Vagina (tissue), 2 donors: ENCODE measurements at regions not wholly inside any gene's neighbourhood (a gene's known extent, or its start where the extent isn't known, plus 50 kb on each side); places are given as distances from the start of the nearest gene placed in this dataset.

Source experiments
- POLR2A ChIP-seq, 2 donors: fragments of 450-650 bp; IDR thresholded peaks; one replicate each; pipeline ENCODE4 v1.6.1; 2017; ENCODE audit warnings: antibody characterized with exemption in 2 of 2, mild to moderate bottlenecking in 2 of 2, moderate library complexity in 2 of 2
- POLR2AphosphoS5 ChIP-seq, 2 donors: sonication (generic); formaldehyde crosslinking; IDR thresholded peaks; one replicate each; pipeline ENCODE4 v1.9.0; 2017; ENCODE audit warnings: antibody characterized with exemption in 2 of 2, mild to moderate bottlenecking in 2 of 2, low read depth in 1 of 2; ENCODE audit not compliant: insufficient read depth in 1 of 2
- TF ChIP-seq, protein P1 (sequence below), 3 experiments: fragments of 450-650 bp in 2 of 3; fragments of 200-600 bp in 1 of 3; sonication (generic) in 1 of 3; IDR thresholded peaks; one replicate each; pipeline ENCODE4 v1.5.1; 2017 to 2019; ENCODE audit warnings: antibody characterized with exemption in 3 of 3, mild to moderate bottlenecking in 2 of 3, moderate library complexity in 2 of 3

DNA sequence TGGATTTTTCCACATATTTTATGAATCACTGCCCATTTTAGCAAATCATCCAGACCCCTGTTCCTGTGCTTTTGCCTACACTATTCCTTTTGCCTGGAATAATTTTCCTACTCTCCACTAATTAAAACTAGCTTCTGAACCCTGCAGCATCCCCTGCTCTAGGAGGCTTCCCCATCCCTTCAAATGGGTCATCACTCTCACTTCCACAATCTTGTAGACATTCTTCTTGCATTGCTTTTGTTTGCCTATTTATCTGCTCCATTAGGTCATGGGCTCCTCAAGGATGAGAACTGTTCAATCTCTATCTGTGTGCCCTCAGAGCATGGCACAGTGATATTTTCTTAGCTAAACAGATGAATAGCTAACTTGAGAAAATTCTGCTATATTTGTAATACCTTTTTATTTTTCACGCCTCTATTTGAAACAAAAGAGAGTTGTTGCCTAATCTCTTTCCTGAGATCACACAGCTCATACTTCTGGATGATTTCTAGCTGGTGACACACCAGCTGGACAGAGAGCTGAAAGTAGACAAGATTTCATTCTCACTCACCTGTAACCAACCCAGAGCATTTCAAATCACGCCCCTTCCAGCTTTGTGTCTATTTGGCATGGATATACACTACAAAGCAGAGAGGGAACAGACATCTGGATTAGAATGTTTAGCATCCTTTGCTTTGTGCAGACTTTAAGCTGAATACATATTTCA, 466.0 kb downstream of the FOXO1 start:
- no peak for TF ChIP-seq POLR2AphosphoS5 (IDR thresholded peaks at IDR 0.05; ENCODE audit: insufficient read depth in 1 of 2, low read depth in 1 of 2)
- TF ChIP-seq, protein P1, sequence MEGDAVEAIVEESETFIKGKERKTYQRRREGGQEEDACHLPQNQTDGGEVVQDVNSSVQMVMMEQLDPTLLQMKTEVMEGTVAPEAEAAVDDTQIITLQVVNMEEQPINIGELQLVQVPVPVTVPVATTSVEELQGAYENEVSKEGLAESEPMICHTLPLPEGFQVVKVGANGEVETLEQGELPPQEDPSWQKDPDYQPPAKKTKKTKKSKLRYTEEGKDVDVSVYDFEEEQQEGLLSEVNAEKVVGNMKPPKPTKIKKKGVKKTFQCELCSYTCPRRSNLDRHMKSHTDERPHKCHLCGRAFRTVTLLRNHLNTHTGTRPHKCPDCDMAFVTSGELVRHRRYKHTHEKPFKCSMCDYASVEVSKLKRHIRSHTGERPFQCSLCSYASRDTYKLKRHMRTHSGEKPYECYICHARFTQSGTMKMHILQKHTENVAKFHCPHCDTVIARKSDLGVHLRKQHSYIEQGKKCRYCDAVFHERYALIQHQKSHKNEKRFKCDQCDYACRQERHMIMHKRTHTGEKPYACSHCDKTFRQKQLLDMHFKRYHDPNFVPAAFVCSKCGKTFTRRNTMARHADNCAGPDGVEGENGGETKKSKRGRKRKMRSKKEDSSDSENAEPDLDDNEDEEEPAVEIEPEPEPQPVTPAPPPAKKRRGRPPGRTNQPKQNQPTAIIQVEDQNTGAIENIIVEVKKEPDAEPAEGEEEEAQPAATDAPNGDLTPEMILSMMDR (IDR thresholded peaks at IDR 0.05) = no peak
- no peak for TF ChIP-seq POLR2A (IDR thresholded peaks at IDR 0.05)
